Stimulated activated CD8-positive, alpha-beta memory T cell treated with anti-CD3 and anti-CD28 coated beads, Interleukin-4, amount 100 ng/mL, for 48 hours (primary cell): ENCODE measurements at regions not wholly inside any gene's neighbourhood (a gene's known extent, or its start where the extent isn't known, plus 50 kb on each side); places are given as distances from the start of the nearest gene placed in this dataset.
"Not testable (repeated sequence)": the region's sequence is repeated elsewhere in the genome, so short reads cannot be mapped to it uniquely, and the experiment has no call there.

ENCODE experiments used
- DNase-seq: peaks from one replicate; pipeline ENCODE4 v3.0.0-alpha.2; 2020

DNA sequence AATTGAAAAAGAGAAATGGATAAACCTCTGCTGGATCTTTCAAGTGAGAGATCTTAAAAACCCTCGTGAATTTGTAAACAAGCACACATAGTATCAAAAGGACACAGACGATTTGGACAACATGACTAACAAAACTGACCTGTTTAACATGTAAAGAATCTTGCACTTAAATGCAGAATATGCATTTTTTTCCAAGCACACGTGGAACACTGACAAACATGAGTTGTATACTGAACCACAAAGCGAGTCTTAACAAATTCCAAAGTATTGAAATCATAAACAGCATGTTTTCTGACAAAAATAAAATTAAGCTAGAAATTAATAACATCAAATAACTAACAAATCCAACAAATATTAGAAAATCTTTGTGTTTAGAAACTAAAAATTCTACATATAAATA, 65.0 kb upstream of the ZNF746 start:
- DNase-seq: no peak

DNA sequence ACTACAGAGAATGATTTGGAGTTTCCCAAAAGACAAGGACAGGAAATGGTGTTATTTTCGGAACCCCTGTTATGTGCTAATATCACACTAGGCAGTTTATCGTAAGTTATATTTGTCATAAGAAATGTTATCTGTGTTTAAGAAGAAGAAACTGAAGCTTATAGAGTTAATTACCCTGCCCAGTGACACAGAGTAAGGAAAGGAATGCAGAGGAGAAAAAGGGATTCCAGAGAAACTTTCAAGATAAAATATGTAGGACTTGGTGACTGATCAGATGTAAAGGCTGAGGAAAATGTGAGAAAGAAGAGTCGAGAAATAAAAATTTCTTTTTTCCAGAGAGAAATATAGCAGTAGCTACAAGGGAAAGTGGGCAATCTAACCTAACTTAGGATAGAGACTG, 63.5 kb upstream of the ZNF746 start:
- DNase-seq: no peak

GRCh38 chr7:149559711-149560110, 62.1 kb upstream of the ZNF746 start:
- DNase-seq: no peak

- no peak for DNase-seq
Observed at GRCh38 chr7:149558149-149558861, 60.7 kb upstream of the ZNF746 start.

DNA sequence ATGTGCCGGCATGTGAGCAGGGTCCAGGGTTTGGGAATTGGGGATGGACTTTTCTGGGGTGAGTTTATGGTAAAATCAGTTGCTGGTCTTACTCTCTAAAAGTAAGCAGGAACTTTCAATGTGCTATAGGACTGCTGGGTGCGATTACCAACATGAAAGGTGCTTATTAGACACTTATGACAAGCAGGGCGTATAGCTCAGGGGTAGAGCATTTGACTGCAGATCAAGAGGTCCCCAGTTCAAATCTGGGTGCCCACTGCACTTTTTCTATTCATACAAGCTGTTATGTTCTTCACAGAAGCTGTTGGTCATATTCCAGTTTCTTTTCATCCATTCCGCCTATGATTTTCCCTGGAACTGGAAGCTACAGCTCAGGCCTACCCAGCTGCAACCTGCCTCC, 58.9 kb upstream of the ZNF746 start:
- DNase-seq: not testable (repeated sequence)

DNA sequence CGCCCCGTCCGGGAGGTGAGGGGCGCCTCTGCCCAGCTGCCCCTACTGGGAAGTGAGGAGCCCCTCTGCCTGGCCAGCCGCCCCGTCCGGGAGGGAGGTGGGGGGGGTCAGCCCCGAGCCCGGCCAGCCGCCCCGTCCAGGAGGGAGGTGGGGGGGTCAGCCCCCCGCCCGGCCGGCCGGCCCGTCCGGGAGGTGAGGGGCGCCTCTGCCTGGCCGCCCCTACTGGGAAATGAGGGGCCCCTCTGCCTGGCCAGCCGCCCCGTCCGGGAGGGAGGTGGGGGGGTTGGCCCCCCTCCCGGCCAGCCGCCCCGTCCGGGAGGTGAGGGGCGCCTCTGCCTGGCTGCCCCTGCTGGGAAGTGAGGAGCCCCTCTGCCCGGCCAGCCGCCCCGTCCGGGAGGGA, 57.2 kb upstream of the ZNF746 start:
- DNase-seq: not testable (repeated sequence)

GRCh38 chr7:149553991-149554390, 56.4 kb upstream of the ZNF746 start:
- not testable (repeated sequence) for DNase-seq

DNA sequence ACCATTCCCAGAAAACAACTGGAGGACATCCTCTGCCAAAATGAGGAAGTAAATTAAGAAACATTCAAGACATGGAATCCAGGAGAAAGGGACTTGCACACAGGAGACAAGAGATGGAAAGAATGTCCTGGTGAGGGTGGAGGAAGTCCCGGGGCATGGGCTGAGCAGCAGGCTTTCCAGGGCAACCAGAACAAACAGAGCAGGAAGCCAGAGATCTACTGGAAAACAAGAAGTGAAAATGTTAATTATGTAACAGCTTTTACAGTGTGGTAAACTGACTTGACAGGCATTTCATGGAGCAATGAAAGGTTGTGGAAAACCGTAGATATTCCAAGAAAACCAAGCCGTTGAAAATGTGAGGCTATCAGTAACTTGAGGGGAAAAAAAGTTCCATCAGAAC, 55.2 kb upstream of the ZNF746 start:
- DNase-seq: no peak
